ENCODE measurements at regions not wholly inside any gene's neighbourhood (a gene's known extent, or its start where the extent isn't known, plus 50 kb on each side); places are given as distances from the start of the nearest gene placed in this dataset.

DNA sequence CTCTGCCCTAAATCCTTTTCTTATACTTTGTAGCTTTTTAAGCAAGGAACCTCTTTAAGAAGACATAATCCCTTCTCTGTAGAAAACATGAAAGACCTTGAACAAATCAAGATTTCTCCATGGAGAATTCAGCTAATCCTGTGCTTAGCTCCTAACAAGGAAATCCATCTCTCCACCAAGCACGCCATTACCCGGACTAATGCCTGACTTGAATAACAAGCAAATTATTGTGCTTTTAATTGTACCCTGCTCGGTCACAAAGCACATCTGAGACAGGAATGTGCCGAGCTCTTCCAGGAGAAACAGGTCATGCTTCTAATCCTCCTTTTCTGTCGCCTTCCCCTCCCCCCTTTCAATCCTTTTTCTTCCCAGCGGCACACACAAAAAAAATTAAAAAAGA, 141.3 kb downstream of the PSAT1 start:
- DNase-seq (ENCODE audit: low read depth in 1 of 2, low spot score in 1 of 2) = no peak
- Histone ChIP-seq H3K36me3 (no peaks in the 10 kb centered on the region), H3K27ac (no peak overlapping the region), H3K9me3 (ENCODE audit: low read depth) (no peaks in the 10 kb centered on the region), H3K4me3 (no peak overlapping the region), H3K4me1 (ENCODE audit: low read depth) (no peaks in the 10 kb centered on the region), H3K27me3 (peaks cover 9% of the 10 kb centered on the region)
- TF ChIP-seq, protein P1, sequence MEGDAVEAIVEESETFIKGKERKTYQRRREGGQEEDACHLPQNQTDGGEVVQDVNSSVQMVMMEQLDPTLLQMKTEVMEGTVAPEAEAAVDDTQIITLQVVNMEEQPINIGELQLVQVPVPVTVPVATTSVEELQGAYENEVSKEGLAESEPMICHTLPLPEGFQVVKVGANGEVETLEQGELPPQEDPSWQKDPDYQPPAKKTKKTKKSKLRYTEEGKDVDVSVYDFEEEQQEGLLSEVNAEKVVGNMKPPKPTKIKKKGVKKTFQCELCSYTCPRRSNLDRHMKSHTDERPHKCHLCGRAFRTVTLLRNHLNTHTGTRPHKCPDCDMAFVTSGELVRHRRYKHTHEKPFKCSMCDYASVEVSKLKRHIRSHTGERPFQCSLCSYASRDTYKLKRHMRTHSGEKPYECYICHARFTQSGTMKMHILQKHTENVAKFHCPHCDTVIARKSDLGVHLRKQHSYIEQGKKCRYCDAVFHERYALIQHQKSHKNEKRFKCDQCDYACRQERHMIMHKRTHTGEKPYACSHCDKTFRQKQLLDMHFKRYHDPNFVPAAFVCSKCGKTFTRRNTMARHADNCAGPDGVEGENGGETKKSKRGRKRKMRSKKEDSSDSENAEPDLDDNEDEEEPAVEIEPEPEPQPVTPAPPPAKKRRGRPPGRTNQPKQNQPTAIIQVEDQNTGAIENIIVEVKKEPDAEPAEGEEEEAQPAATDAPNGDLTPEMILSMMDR (IDR thresholded peaks at IDR 0.05; ENCODE audit: low read depth, low read length) = no peak

DNA sequence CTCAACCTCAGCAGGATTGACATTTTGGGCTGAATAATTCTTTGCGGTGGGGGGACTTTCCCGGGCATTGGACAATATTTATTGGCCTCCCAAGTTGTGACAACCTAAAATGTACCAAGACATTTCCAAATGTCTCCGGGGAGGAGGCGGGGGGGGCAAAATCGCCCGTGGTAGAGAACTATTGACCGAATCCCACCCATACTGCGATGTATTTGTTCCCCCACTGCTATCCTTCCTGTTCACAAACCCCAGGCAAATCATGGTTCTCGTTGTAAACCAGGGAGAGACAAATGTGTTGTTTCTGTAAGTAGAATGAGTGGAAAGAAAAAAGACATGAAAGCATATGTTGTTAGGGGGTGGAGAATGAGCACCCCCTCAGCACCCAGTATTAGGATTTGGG, 141.9 kb downstream of the PSAT1 start:
- no peak overlapping the region for H3K4me3 ChIP-seq
- H3K27ac ChIP-seq = no peak overlapping the region
- H3K36me3 ChIP-seq = no peaks in the 10 kb centered on the region
- H3K27me3 ChIP-seq = peaks cover 9% of the 10 kb centered on the region
- H3K4me1 ChIP-seq (ENCODE audit: low read depth) = no peaks in the 10 kb centered on the region
- H3K9me3 ChIP-seq (ENCODE audit: low read depth) = no peaks in the 10 kb centered on the region
- DNase-seq (ENCODE audit: low read depth in 1 of 2, low spot score in 1 of 2) = no peak
- TF ChIP-seq, protein P1 (IDR thresholded peaks at IDR 0.05; ENCODE audit: low read depth, low read length) = no peak

DNA sequence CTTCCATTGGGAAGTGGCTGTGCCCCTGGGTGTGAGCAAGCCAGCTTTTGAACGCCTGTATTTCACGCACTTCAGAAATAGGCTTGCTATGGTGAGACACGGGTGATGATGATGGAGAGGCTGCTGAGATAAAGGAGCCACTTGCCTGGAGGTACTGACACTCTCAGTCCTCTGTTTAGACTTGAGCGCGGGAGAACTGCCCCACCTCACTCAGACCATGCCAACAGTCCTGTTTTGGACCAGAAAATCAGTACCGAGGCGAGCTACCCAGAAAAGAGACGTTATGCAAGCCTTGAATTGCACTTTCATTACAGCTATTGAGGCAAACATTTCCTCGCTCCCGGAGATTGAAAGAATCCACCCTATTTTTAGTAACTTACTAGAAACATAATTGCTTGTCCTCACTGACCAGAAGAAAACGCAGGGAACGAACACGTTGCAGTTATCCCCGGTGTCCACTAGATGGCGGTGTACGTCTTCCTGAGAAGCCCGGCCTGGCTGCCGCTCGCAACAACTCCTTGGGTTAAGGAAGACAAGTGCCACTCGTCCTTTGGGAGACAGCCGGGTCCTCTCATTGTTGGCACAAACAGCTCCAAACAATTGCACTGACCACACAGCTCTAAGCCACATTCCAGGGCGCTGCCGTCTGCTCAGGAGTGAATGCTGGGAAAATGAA, 142.4 kb downstream of the PSAT1 start:
- Histone ChIP-seq H3K36me3 (no peaks in the 10 kb centered on the region), H3K27ac (no peak overlapping the region), H3K4me1 (ENCODE audit: low read depth) (no peaks in the 10 kb centered on the region), H3K27me3 (peaks cover 9% of the 10 kb centered on the region), H3K4me3 (peak overlapping the region; percentile 6), H3K9me3 (ENCODE audit: low read depth) (no peaks in the 10 kb centered on the region)
- TF ChIP-seq, protein P1 (IDR thresholded peaks at IDR 0.05; ENCODE audit: low read depth, low read length) = peak; percentile 94
- peak; percentile 90 to 91 for DNase-seq (ENCODE audit: low read depth in 1 of 2, low spot score in 1 of 2)

DNA sequence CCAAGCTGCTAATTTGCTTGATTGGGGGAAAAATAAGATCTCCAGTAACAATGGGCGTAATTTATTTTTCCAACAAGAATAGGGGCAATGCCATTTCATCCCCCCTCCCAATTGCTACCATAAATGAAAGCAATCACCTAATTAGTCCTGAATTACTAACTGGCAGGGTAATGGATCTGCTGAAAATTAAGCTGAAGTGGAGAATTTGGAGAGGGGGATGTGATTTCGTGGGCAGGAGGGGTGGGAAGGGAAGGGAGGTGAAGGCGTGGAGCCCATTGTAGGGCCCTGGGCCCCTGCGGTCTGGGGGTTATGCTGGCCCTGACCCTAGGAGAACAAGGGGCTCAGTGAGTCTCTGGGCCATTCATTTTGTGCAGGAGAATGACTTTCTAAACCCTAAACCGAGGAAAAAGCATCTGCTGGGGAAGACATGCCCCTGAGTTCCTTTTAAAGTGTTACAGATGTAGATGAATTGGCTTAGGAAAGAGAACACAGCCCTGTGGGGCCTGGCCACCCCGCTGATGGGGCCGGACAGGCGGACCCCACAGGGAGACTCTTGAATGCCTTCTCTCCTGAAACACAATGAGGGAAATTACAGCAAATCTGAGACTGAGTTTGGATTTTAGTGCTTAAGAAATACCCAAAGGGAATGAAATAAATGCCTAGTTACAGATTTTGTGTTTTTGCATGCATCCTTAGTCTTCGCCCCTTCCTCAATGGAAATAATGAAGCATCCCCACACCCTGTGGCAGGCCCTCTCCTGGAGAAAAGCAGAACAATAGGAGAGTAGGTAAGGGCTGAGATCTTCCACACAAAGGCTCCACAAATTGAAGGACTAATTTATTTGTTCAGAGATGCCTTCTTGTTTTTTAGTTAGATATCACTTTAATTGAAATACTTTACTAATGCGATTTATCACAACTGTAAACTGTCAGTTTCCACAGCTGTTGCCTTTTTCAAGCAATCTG, 143.2 kb downstream of the PSAT1 start:
- H3K27ac ChIP-seq = no peak overlapping the region

DNA sequence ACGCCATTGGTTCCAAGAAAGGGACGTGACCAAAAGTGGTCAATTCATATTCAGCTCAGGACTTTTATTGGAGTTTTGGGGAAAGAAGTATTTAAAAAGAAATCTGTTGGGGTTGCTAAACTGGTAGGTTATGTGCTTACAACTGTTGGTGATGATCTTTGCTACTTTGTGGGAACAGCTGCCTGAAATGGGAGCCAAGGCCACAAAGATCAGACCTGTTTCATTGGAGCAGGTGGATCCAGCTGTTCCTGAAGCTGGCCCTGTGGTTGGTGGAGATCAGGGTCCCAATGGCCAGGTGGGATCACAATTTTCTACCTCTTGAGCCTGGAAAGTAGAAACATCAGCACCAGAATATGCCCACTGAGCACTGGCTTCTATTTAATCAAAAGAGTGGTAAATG, 144.5 kb downstream of the PSAT1 start:
- Histone ChIP-seq H3K4me3 (no peak overlapping the region), H3K9me3 (ENCODE audit: low read depth) (no peaks in the 10 kb centered on the region), H3K27me3 (peaks cover 9% of the 10 kb centered on the region), H3K27ac (no peak overlapping the region), H3K4me1 (ENCODE audit: low read depth) (no peaks in the 10 kb centered on the region), H3K36me3 (no peaks in the 10 kb centered on the region)
- TF ChIP-seq, protein P1 (IDR thresholded peaks at IDR 0.05; ENCODE audit: low read depth, low read length) = no peak
- DNase-seq (ENCODE audit: low read depth in 1 of 2, low spot score in 1 of 2) = no peak

More for the DNA sequence above, 143.2 kb downstream of the PSAT1 start:
- Histone ChIP-seq H3K4me1 (ENCODE audit: low read depth) (no peaks in the 10 kb centered on the region), H3K4me3 (no peak overlapping the region), H3K36me3 (no peaks in the 10 kb centered on the region), H3K9me3 (ENCODE audit: low read depth) (no peaks in the 10 kb centered on the region), H3K27me3 (peaks cover 9% of the 10 kb centered on the region)
- no peak for DNase-seq (ENCODE audit: low read depth in 1 of 2, low spot score in 1 of 2)
- TF ChIP-seq, protein P1 (IDR thresholded peaks at IDR 0.05; ENCODE audit: low read depth, low read length) = no peak
